ENCODE measurements at regions not wholly inside any gene's neighbourhood (a gene's known extent, or its start where the extent isn't known, plus 50 kb on each side); places are given as distances from the start of the nearest gene placed in this dataset.

DNA sequence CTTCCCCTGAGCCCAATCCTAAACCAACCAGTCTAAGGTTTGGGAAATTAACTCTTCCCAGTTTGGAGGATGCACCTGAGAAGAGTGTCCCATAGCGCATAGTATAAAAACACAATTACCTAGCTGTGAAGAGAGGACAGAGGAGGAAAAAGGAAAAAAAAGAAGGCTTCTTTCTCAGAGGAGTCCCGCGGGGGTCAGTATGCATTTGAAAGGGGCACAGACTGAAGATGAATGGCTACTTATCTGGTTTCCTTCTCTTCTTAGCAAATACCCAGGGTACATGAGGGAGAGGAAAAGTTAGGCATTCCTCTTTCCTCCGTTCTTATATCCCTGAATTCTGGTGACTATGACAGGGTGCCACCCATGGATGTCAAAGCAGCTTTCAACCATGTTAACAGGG, 96.9 kb downstream of the TMEM47 start:
- TF ChIP-seq POLR2AphosphoS5 (IDR thresholded peaks at IDR 0.05) (no peak), CTCF (IDR thresholded peaks at IDR 0.05 in 8 of 11, conservative IDR thresholded peaks at IDR 0.05 in 3 of 11) (no peak), POLR2A (IDR thresholded peaks at IDR 0.05) (no peak)

Measured in spleen (tissue), 7 donors.